ENCODE measurements at regions not wholly inside any gene's neighbourhood (a gene's known extent, or its start where the extent isn't known, plus 50 kb on each side); places are given as distances from the start of the nearest gene placed in this dataset.
"Not testable (repeated sequence)": the region's sequence is repeated elsewhere in the genome, so short reads cannot be mapped to it uniquely, and the experiment has no call there.

DNA sequence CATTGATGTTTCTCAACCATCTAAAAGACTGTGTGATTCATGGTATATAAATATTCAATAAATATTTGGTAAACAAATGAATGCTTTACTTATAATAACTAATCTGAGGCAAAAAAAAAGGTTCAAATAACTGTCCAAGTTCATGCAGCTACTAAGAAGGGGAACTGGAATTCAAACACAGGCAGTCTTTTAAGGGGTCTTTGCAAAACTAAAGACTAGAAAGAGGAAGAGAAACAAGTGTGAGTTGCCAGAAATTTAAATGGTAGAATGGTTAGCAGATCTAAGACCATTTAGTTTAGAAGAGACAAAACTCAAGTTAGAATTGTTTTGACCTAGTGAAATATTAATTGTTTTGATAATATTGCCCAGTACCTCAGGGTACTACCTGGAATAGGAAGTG lies 642.0 kb upstream of the LRRN3 start:
- Histone ChIP-seq H3K9me3 (no peaks in the 10 kb centered on the region), H3K27me3 (no peaks in the 10 kb centered on the region), H3K4me3 (no peak overlapping the region), H3K4me1 (no peaks in the 10 kb centered on the region), H3K36me3 (no peaks in the 10 kb centered on the region), H3K27ac (no peak overlapping the region)
- no peak for DNase-seq
- no peak for TF ChIP-seq POLR2A (IDR thresholded peaks at IDR 0.05)
- TF ChIP-seq, protein P1, sequence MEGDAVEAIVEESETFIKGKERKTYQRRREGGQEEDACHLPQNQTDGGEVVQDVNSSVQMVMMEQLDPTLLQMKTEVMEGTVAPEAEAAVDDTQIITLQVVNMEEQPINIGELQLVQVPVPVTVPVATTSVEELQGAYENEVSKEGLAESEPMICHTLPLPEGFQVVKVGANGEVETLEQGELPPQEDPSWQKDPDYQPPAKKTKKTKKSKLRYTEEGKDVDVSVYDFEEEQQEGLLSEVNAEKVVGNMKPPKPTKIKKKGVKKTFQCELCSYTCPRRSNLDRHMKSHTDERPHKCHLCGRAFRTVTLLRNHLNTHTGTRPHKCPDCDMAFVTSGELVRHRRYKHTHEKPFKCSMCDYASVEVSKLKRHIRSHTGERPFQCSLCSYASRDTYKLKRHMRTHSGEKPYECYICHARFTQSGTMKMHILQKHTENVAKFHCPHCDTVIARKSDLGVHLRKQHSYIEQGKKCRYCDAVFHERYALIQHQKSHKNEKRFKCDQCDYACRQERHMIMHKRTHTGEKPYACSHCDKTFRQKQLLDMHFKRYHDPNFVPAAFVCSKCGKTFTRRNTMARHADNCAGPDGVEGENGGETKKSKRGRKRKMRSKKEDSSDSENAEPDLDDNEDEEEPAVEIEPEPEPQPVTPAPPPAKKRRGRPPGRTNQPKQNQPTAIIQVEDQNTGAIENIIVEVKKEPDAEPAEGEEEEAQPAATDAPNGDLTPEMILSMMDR (IDR thresholded peaks at IDR 0.05), result no peak
- intact Hi-C loops (cut with DNase I; ENCODE audit: low total_unique reads), result no loop called here

- Histone ChIP-seq H3K4me1 (no peaks in the 10 kb centered on the region), H3K4me3 (no peak overlapping the region), H3K9me3 (no peaks in the 10 kb centered on the region), H3K27me3 (no peaks in the 10 kb centered on the region), H3K27ac (no peak overlapping the region), H3K36me3 (no peaks in the 10 kb centered on the region)
- intact Hi-C loops (cut with DNase I; ENCODE audit: low total_unique reads), result no loop called here
- TF ChIP-seq POLR2A (IDR thresholded peaks at IDR 0.05), result no peak
- TF ChIP-seq, protein P1 (IDR thresholded peaks at IDR 0.05), result no peak
- DNase-seq, result no peak
These were observed 636.2 kb upstream of the LRRN3 start for GRCh38 chr7:110454713-110455112.

GRCh38 chr7:110461621-110462020 lies 629.3 kb upstream of the LRRN3 start:
- Histone ChIP-seq H3K9me3 (no peaks in the 10 kb centered on the region), H3K4me3 (no peak overlapping the region), H3K27ac (no peak overlapping the region), H3K4me1 (no peaks in the 10 kb centered on the region), H3K36me3 (no peaks in the 10 kb centered on the region), H3K27me3 (no peaks in the 10 kb centered on the region)
- DNase-seq, result no peak
- intact Hi-C loops (cut with DNase I; ENCODE audit: low total_unique reads), result no loop called here
- TF ChIP-seq, protein P1 (IDR thresholded peaks at IDR 0.05), result no peak
- TF ChIP-seq POLR2A (IDR thresholded peaks at IDR 0.05), result no peak

GRCh38 chr7:110470420-110470819 lies 620.5 kb upstream of the LRRN3 start:
- no peak overlapping the region for H3K27ac ChIP-seq
- H3K4me1 ChIP-seq, result no peaks in the 10 kb centered on the region
- no peaks in the 10 kb centered on the region for H3K27me3 ChIP-seq
- H3K9me3 ChIP-seq, result no peaks in the 10 kb centered on the region
- TF ChIP-seq, protein P1 (IDR thresholded peaks at IDR 0.05), result no peak
- no peak for TF ChIP-seq POLR2A (IDR thresholded peaks at IDR 0.05)
- intact Hi-C loops (cut with DNase I; ENCODE audit: low total_unique reads), result no loop called here
- no peak for DNase-seq
- no peaks in the 10 kb centered on the region for H3K36me3 ChIP-seq
- H3K4me3 ChIP-seq, result no peak overlapping the region

DNA sequence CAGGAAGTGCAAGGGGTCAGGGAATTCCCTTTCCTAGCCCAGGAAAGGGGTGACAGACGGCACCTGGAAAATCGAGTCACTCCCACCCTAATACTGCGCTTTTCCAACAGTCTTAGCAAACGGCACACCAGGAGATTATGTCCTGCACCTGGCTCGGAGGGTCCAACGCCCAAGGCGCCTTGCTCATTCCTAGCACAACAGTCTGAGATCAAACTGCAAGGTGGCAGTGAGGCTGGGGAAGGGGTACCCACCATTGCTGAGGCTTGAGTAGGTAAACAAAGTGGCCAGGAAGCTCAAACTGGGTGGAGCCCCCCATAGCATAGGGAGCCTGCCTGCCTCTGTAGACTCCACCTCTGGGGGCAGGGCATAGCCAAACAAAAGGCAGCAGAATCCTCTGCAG lies 618.5 kb upstream of the LRRN3 start:
- intact Hi-C loops (cut with DNase I; ENCODE audit: low total_unique reads); H3K36me3 ChIP-seq; H3K9me3 ChIP-seq; H3K27ac ChIP-seq; H3K4me3 ChIP-seq; DNase-seq; H3K27me3 ChIP-seq; H3K4me1 ChIP-seq: not testable (repeated sequence)

- Histone ChIP-seq H3K36me3 (no peaks in the 10 kb centered on the region), H3K27me3 (no peaks in the 10 kb centered on the region), H3K27ac (no peak overlapping the region), H3K4me3 (no peak overlapping the region), H3K4me1 (no peaks in the 10 kb centered on the region), H3K9me3 (no peaks in the 10 kb centered on the region)
- DNase-seq, result no peak
- TF ChIP-seq, protein P1 (IDR thresholded peaks at IDR 0.05), result no peak
- no peak for TF ChIP-seq POLR2A (IDR thresholded peaks at IDR 0.05)
- intact Hi-C loops (cut with DNase I; ENCODE audit: low total_unique reads), result no loop called here
These were observed 610.0 kb upstream of the LRRN3 start for GRCh38 chr7:110480964-110481363.

All from uterus (tissue), 3 donors.